ENCODE measurements at regions not wholly inside any gene's neighbourhood (a gene's known extent, or its start where the extent isn't known, plus 50 kb on each side); places are given as distances from the start of the nearest gene placed in this dataset.
A peak's percentile ranks its signal among the peaks of the same experiment; 100 is the strongest.

DNA sequence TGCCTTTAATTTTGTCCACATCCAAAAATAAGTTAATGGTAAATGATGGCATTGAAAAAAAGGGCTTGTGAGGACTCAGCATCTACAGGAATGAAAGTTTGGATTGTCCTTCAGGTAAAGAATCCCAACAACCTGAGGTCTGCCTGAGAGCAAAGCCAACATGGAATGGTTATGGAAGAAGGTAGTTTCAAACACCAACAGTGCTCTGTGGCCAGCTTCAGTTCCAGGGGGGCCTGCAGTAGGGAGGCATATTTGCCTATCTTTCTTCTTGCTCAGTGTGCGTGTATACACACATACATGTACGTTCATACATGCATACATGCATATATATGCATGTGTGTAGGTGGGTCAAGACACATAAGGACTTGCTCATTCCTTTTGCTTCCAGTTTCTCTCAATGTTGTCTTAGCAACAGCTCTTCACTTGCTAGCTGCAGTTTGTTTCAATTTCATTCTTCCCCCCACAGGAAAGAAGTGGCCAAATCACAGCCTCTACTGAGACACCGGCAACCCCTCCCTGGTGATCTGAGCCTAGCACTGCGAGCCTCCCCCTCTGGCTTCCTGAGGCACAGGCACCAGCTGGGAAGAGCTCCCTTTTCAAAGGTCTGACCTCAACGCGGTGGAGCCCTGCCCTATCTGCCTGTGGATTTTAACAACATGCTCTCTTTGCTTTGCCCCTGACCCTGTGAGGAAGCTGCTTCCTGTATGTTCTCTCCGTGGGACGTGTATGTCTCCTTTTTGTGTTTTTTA, 146.2 kb downstream of the KLF13 start:
- intact Hi-C loops (cut with micrococcal nuclease): no loop called here
- peak; percentile 10 for DNase-seq (ENCODE audit: low read depth, low spot score)
- no peak overlapping the region for H3K4me3 ChIP-seq (replicated peaks in 1 of 3; ENCODE audit: insufficient read depth in 1 of 3, low read depth in 1 of 3, low read length in 3 of 3)

More for the DNA sequence above, 146.2 kb downstream of the KLF13 start:
- TF ChIP-seq FOS (IDR thresholded peaks at IDR 0.05; ENCODE audit: borderline replicate concordance, insufficient read depth, low read length): no peak
- TF ChIP-seq GATA2 (IDR thresholded peaks at IDR 0.05; ENCODE audit: insufficient read depth, insufficient read length, low read depth, low read length): no peak
- no peak for TF ChIP-seq JUN (IDR thresholded peaks at IDR 0.05; ENCODE audit: borderline replicate concordance, insufficient read depth, insufficient read length, low read depth)
- no peak for TF ChIP-seq MYC (IDR thresholded peaks at IDR 0.05; ENCODE audit: low read depth, low read length)
- TF ChIP-seq, protein P1, sequence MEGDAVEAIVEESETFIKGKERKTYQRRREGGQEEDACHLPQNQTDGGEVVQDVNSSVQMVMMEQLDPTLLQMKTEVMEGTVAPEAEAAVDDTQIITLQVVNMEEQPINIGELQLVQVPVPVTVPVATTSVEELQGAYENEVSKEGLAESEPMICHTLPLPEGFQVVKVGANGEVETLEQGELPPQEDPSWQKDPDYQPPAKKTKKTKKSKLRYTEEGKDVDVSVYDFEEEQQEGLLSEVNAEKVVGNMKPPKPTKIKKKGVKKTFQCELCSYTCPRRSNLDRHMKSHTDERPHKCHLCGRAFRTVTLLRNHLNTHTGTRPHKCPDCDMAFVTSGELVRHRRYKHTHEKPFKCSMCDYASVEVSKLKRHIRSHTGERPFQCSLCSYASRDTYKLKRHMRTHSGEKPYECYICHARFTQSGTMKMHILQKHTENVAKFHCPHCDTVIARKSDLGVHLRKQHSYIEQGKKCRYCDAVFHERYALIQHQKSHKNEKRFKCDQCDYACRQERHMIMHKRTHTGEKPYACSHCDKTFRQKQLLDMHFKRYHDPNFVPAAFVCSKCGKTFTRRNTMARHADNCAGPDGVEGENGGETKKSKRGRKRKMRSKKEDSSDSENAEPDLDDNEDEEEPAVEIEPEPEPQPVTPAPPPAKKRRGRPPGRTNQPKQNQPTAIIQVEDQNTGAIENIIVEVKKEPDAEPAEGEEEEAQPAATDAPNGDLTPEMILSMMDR (IDR thresholded peaks at IDR 0.05; ENCODE audit: extremely low read depth in 1 of 2, insufficient read depth in 1 of 2, low read depth in 1 of 2, low read length in 2 of 2): no peak
- no peak for TF ChIP-seq POLR2A (IDR thresholded peaks at IDR 0.05; ENCODE audit: low read depth, low read length)
- TF ChIP-seq POLR2AphosphoS5 (IDR thresholded peaks at IDR 0.05; ENCODE audit: insufficient read depth, low read depth, low read length): no peak
- TF ChIP-seq EZH2 (IDR thresholded peaks at IDR 0.05; ENCODE audit: borderline replicate concordance, low read depth, low read length, severe bottlenecking): no peak
- TF ChIP-seq, protein P2, sequence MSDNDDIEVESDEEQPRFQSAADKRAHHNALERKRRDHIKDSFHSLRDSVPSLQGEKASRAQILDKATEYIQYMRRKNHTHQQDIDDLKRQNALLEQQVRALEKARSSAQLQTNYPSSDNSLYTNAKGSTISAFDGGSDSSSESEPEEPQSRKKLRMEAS (IDR thresholded peaks at IDR 0.05; ENCODE audit: insufficient read depth, insufficient read length): no peak
- dilution Hi-C loops (cut with MboI; ENCODE audit: extremely low pct_ligation_motif_present, low sequenced_read_pairs): no loop called here
- ChIA-PET POLR2A (no interaction called here), CTCF (interaction anchor here (0.7 to 2.2 kb wide), 5 partner anchors 10 to 38 kb away, joined by 3 to 9 read pairs (median 5); no protein-coding TSS in a partner anchor)
- H4K20me1 ChIP-seq (replicated peaks; ENCODE audit: control insufficient read depth, extremely low read depth, insufficient read depth, low read length): no peaks in the 10 kb centered on the region
- H3K79me2 ChIP-seq (ENCODE audit: control insufficient read depth, insufficient read depth, low read length): no peaks in the 10 kb centered on the region
- H3K9me3 ChIP-seq (replicated peaks; ENCODE audit: control insufficient read depth, insufficient read depth, low read length): no peaks in the 10 kb centered on the region
- no peak for FAIRE-seq
- no peak overlapping the region for H3K27ac ChIP-seq (ENCODE audit: insufficient read depth, low read depth, low read length)
- no peak overlapping the region for H3K4me2 ChIP-seq (ENCODE audit: insufficient read depth, low read length)
- peaks cover 2 to 5% of the 10 kb centered on the region in 2 experiments for H3K27me3 ChIP-seq (ENCODE audit: control insufficient read depth in 2 of 2, insufficient read depth in 2 of 2, low read length in 2 of 2)
- no peak overlapping the region for H3K9ac ChIP-seq (replicated peaks; ENCODE audit: extremely low read depth, insufficient read depth, low read length)
- H2AFZ ChIP-seq (ENCODE audit: low read depth, low read length): no peak overlapping the region
- no TSS peak for BruUV-seq (replicated peaks)
- H3K36me3 ChIP-seq (ENCODE audit: control insufficient read depth in 2 of 2, extremely low read depth in 1 of 2, insufficient read depth in 2 of 2, low read length in 2 of 2): no peaks in the 10 kb centered on the region
- no peaks in the 10 kb centered on the region for H3K4me1 ChIP-seq (ENCODE audit: control insufficient read depth, extremely low read depth, insufficient read depth, low read length)
- H3K9me1 ChIP-seq (replicated peaks; ENCODE audit: control insufficient read depth, extremely low read depth, insufficient read depth, low read length): no peaks in the 10 kb centered on the region

All from endothelial cell of umbilical vein (primary cell).